A172 (cell line): ENCODE measurements at regions not wholly inside any gene's neighbourhood (a gene's known extent, or its start where the extent isn't known, plus 50 kb on each side); places are given as distances from the start of the nearest gene placed in this dataset.
"Not testable (repeated sequence)": the region's sequence is repeated elsewhere in the genome, so short reads cannot be mapped to it uniquely, and the experiment has no call there.

Experiments
- DNase-seq: peaks from one replicate; pipeline ENCODE4 v3.0.0-alpha.2; 2015; ENCODE audit warnings: low spot score

- no peak for DNase-seq
These were observed 114.6 kb downstream of the IER5 start for GRCh38 chr1:181202986-181203555.

DNA sequence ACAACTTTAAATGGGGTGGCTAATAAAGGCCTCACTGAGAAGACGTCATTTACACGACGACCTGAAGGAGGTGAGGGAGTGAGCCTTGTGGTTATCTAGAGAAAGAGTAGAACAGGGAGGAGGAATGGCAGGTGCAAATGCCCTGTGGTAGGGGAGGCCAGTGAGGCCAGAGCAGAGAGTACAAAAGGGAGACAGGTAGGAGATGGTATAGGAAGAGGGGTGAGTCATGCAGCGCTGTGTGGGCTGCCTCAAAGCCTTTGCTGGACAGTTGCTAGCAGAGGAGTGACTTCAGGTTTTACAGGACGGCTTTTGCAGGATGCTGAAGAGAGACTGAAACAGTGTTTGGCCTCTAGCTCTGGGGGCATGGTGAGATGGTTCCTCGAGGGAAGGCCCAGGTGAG, 116.0 kb downstream of the IER5 start:
- DNase-seq = no peak

- no peak for DNase-seq
These were observed 117.4 kb downstream of the IER5 start for GRCh38 chr1:181205901-181206300.

DNA sequence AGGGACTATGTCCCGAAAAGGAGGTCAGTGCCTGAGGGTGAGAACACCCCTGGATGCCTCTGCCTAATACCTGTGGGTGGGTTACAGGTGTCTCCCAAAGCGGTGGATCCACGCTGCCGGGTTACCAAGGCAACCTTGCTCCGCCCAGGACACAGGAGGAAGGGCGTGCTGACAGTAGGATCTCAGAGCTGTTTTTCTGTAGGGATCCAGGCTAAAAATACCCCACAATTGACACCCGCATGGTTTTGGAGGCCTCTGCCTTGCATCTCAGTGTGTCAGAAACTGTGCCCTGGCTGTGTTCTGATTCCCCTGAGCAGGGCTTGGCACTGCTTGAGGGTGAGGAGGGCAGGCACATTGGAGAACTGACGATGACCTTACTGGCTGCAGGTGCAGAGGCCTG, 118.0 kb downstream of the IER5 start:
- no peak for DNase-seq

GRCh38 chr1:181206979-181207790, 118.7 kb downstream of the IER5 start:
- no peak for DNase-seq

- no peak for DNase-seq
These were observed 119.6 kb downstream of the IER5 start for GRCh38 chr1:181208083-181208482.

DNA sequence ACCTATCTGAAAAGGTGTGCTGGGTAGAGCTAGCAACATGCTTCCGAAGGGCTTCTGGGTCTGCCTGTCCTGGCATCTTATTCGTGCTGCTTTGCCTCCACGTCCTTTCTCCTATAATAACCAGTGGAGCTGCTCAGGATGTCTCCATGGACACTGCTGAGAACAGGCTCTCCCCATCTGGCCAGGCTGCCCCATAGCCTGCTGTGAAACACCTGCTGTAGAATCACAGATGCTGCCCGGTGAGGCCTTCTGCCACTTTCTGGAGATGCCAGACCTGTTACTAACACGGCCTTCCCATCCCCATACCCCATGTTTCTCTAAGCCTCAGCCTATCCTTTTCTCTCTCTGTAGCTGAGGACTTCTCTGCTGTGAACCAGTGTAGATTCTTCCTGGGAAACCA, 120.5 kb downstream of the IER5 start:
- DNase-seq = no peak

- DNase-seq = no peak
These were observed 124.6 kb downstream of the IER5 start for GRCh38 chr1:181213056-181213455.

DNA sequence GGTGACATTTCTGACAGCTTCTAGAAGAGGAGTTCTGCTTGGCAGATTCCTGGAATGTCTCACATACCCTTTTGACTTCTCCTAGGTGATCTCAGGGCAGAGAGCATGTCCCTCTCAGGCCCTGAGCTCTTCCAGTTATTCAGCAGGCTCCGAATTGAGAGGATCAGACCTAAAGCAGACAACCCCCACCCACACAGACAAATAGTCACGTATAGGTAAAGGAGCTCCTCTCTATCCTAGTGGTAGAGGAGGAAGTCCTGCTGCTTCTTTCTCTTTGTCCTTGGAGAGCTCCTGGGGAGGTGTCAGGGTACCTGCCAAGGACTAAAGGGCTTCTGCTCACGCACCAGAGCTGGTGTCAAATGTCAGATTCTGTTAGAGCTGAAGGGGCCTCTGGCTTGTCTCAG, 128.1 kb downstream of the IER5 start:
- DNase-seq = no peak

DNA sequence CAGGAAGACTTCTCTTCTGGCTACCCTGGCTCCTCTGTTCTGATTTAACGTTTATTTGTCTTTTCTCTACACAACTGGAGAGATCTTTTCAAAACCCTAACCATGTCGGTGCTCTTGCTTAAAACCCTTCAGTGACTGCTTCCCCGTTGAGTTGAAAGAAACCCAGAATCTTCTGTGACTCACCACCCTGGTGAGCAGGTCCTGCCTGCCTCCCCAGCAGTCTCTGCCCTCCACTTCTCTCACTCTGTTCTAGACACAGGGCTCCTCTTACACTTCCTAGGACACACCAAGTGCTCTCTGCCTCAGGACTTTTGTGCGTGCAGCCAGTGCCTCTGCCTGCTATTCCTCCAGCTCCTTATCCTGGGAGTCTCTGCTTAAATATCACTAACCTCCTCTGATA, 131.4 kb downstream of the IER5 start:
- DNase-seq = no peak

GRCh38 chr1:181221078-181221477, 132.6 kb downstream of the IER5 start:
- DNase-seq = no peak

- DNase-seq = no peak
These were observed 134.5 kb downstream of the IER5 start for GRCh38 chr1:181222972-181223505.

GRCh38 chr1:181226728-181227127, 138.2 kb downstream of the IER5 start:
- not testable (repeated sequence) for DNase-seq

DNA sequence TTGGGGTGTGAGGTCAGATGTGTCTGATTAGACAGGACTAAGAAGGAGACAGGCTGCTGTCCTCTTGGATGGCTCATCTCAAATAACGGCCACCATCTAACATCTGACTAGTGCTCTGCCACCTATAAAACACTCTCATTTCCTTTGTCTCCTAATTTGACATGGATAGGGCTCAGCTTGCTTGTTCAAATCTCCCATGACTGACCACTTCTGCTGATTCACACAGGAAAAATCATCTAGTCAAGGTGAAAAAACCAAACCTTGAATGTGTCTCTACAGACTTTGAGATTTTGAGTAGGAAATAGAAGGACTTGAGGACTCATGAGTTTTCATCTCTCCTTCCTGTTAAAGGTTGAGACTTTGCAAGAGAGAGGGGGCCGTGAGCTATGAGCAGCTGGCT, 150.6 kb downstream of the IER5 start:
- no peak for DNase-seq

DNA sequence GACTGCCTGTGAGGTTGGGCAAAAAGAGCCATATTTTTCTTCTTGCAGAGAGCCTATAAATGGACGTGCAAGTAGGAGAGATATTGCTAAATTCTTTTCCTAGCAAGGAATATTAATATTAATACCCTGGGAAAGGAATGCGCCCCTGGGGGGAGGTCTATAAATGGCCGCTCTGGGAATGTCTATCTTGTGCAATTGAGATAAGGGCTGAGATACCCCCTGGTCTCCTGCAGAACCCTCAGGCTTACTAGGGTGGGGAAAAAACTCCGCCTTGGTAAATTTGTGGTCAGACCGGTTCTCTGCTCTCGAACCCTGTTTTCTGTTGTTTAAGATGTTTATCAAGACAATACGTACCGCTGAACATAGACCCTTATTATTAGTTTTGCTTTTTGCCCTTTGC, 157.8 kb downstream of the IER5 start:
- DNase-seq = not testable (repeated sequence)

DNA sequence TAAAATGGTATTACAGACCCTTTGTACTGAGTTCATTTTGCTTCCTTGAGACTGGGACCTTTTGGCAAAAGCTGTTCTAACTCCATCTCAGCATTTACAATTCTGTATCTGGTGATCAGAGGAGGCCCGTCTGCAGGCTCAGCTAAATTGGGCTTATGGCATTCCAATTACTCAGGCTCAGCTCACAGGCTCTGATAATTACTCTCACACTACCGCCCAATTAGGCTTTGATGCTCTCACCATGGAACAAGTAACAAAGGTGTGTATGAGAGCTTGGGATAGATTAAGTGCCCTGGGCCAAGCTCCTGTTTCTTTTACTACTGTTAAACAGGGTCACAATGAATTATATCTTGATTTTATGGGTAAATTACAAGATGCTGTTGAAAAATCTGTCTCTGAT, 159.9 kb downstream of the IER5 start:
- DNase-seq = not testable (repeated sequence)

GRCh38 chr1:181249186-181249585, 160.7 kb downstream of the IER5 start:
- no peak for DNase-seq

DNA sequence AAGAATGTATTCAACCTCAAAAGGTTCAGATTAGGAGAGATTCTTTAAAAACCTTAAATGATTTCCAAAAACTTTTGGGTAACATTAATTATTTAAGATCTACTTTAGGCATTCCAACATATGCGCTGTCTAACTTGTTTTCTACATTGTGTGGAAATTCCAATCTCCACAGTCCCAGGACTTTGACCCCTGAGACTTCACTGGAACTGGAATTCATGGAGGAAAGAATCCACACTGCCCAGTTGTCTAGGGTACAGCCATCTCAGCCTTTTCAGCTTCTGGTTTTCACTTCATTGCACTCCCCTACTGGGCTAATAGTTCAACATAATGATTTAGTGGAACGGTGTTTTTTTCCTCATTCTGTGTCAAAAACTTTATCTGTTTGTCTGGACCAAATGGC, 161.5 kb downstream of the IER5 start:
- DNase-seq = no peak

GRCh38 chr1:181251001-181251712, 162.7 kb downstream of the IER5 start:
- DNase-seq = peak; percentile 90

DNA sequence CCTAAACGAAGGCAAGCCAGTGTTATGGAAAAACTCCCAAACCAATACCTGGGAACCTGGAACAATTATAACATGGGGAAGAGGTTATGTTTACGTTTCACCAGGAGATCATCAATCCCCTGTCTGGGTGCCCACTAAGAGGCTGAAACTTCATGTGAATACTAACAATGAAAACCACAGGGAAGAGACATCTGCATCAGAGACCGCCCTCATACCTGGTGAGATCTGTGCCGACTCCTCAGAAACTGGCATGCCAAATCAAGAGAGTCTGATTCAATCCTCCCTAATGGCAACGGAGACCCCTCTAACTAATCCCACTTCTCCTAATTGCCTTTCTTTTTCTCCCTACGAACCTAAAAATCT, 163.2 kb downstream of the IER5 start:
- DNase-seq = no peak

DNA sequence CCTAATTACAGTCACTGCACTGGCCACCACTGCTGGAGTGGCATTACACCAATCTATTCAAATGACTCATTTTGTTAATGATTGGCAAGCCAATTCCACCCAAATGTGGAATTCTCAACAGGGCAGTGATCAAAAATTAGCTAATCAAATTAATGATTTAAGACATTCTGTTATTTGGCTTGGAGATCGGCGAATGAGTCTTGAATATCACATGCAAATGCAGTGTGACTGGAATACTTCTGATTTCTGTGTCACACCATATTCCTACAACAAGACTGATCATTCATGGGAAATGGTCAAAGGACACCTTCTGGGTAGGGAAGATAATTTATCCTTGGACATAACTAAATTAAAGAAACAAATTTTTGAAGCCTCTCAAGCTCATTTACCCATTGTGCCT, 165.1 kb downstream of the IER5 start:
- not testable (repeated sequence) for DNase-seq

DNA sequence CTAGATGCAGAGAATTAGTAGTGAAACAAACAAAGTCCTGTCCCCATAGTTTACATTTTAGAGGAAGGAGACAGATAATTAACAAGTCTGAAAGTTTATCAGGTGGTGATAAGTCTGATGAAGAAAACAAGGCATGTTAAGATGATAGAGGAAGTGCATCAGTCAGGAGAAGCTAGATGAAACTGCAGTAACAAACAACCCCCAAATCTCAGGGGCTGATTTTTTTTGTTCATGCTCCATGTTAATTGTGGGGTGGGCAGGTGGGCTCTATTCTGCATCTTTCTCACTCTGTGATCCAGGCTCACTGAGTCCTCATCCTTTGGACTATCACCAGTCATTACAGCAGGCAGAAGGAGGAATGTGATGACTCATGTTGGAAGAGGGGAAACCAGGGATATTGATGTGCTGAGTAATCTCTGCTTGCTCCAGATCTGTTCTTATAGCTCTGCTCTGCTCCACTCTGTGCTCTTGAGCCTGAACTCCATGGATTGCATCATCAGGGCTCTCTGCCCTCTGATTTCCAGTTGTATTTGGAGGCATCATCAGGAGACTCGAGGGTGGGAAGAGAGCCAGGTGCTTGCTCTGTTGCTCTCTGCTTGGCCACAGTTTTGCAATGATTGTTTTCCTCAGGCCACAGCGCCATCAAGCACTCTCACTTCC, 166.9 kb downstream of the IER5 start:
- DNase-seq = peak; percentile 95
